Thoracic aorta (tissue), 2 donors: ENCODE measurements at regions not wholly inside any gene's neighbourhood (a gene's known extent, or its start where the extent isn't known, plus 50 kb on each side); places are given as distances from the start of the nearest gene placed in this dataset.

ENCODE experiments used
- ATAC-seq: fragments of 150-250 bp; one replicate; pipeline ENCODE4 v1.8.0; 2017; ENCODE audit warnings: low read depth; ENCODE audit not compliant: insufficient number of reproducible peaks, low FRiP score
- DNase-seq: peaks from one replicate; pipeline ENCODE4 v3.0.0-alpha.2; 2020; ENCODE audit warnings: low spot score
- H3K27ac ChIP-seq, 2 donors: fragments of 200-600 bp; sonication (generic); 1 replicate in 1 of 2; 2 replicates in 1 of 2; pipeline ENCODE4 v1.5.1; 2016; ENCODE audit warnings: mild to moderate bottlenecking in 2 of 2, moderate library complexity in 2 of 2
- H3K27me3 ChIP-seq: fragments of 200-600 bp; sonication (generic); replicated peaks from 2 replicates; pipeline ENCODE4 v1.6.0; 2016; ENCODE audit warnings: mild to moderate bottlenecking; ENCODE audit not compliant: insufficient read depth
- H3K36me3 ChIP-seq: fragments of 200-600 bp; sonication (generic); one replicate; pipeline ENCODE4 v1.5.1; 2016
- H3K4me1 ChIP-seq, 2 donors: fragments of 200-600 bp; sonication (generic); 1 replicate in 1 of 2; 2 replicates in 1 of 2; pipeline versions ENCODE4 v1.5.1 to v1.6.0; 2016; ENCODE audit warnings: low read depth in 2 of 2, mild to moderate bottlenecking in 1 of 2; ENCODE audit not compliant: control insufficient read depth in 1 of 2
- H3K4me3 ChIP-seq: fragments of 200-600 bp; sonication (generic); 2 replicates; pipeline ENCODE4 v1.5.1; 2016; ENCODE audit warnings: mild to moderate bottlenecking
- H3K9me3 ChIP-seq: fragments of 200-600 bp; sonication (generic); 2 replicates; pipeline ENCODE4 v1.5.1; 2016
- CTCF ChIP-seq: fragments of 200-600 bp; sonication (generic); IDR thresholded peaks from one replicate; pipeline ENCODE4 v1.5.1; 2019; ENCODE audit warnings: antibody characterized with exemption

GRCh38 chr10:117942226-117942625 lies 104.5 kb downstream of the RAB11FIP2 start:
- DNase-seq: no peak
- no peak for ATAC-seq
- no peak for TF ChIP-seq CTCF
- no peaks in the 10 kb centered on the region for H3K4me1 ChIP-seq
- no peaks in the 10 kb centered on the region for H3K36me3 ChIP-seq
- H3K27me3 ChIP-seq: no peaks in the 10 kb centered on the region
- no peak overlapping the region for H3K4me3 ChIP-seq
- no peak overlapping the region for H3K27ac ChIP-seq
- no peaks in the 10 kb centered on the region for H3K9me3 ChIP-seq

- TF ChIP-seq CTCF: no peak
- no peak overlapping the region for H3K27ac ChIP-seq
- no peak overlapping the region for H3K4me3 ChIP-seq
- no peaks in the 10 kb centered on the region for H3K27me3 ChIP-seq
- no peak for ATAC-seq
- no peaks in the 10 kb centered on the region for H3K36me3 ChIP-seq
- H3K9me3 ChIP-seq: no peaks in the 10 kb centered on the region
- no peak for DNase-seq
- H3K4me1 ChIP-seq: no peaks in the 10 kb centered on the region
These were observed 101.9 kb downstream of the RAB11FIP2 start for GRCh38 chr10:117944676-117945447.

- DNase-seq (no peak), ATAC-seq (no peak)
- Histone ChIP-seq H3K36me3 (no peaks in the 10 kb centered on the region), H3K27me3 (no peaks in the 10 kb centered on the region), H3K4me1 (no peaks in the 10 kb centered on the region), H3K4me3 (no peak overlapping the region), H3K27ac (no peak overlapping the region), H3K9me3 (no peaks in the 10 kb centered on the region)
- TF ChIP-seq CTCF: no peak
These were observed 101.1 kb downstream of the RAB11FIP2 start for GRCh38 chr10:117945651-117946050.

GRCh38 chr10:117946525-117947070 lies 100.1 kb downstream of the RAB11FIP2 start:
- DNase-seq (no peak), ATAC-seq (no peak)
- Histone ChIP-seq H3K27ac (no peak overlapping the region), H3K4me3 (no peak overlapping the region), H3K4me1 (no peaks in the 10 kb centered on the region), H3K36me3 (no peaks in the 10 kb centered on the region), H3K27me3 (no peaks in the 10 kb centered on the region), H3K9me3 (no peaks in the 10 kb centered on the region)
- TF ChIP-seq CTCF: no peak

GRCh38 chr10:117948493-117948892 lies 98.2 kb downstream of the RAB11FIP2 start:
- Histone ChIP-seq H3K36me3 (no peaks in the 10 kb centered on the region), H3K4me3 (no peak overlapping the region), H3K4me1 (no peaks in the 10 kb centered on the region), H3K27me3 (no peaks in the 10 kb centered on the region), H3K27ac (no peak overlapping the region), H3K9me3 (no peaks in the 10 kb centered on the region)
- no peak for TF ChIP-seq CTCF
- ATAC-seq (no peak), DNase-seq (no peak)
